ENCODE measurements at regions not wholly inside any gene's neighbourhood (a gene's known extent, or its start where the extent isn't known, plus 50 kb on each side); places are given as distances from the start of the nearest gene placed in this dataset.

DNA sequence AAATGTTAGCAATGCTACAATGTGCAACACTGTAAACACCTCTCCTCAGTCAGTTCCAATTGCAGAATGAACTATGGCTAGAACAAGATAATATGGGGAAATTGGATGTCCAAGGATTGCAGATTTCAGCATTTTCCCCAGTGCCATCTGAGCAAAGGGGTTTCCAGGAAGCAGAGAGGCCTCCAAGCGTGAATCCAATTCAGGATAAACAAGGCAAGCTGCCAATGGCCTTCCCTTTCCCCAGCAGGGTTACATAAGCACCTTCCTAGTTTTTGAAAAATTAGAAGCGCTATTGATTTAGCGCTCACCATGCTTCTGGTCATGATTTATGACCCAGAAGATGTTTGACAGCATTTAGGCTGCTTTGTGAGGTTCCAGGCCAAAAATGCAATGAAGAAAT is 223.0 kb upstream of the GATB start:
- intact Hi-C loops (cut with DNase I): no loop called here
- Histone ChIP-seq H3K36me3 (no peaks in the 10 kb centered on the region), H3K4me3 (no peak overlapping the region), H3K9me3 (no peaks in the 10 kb centered on the region), H3K27me3 (ENCODE audit: low read depth) (no peaks in the 10 kb centered on the region), H3K27ac (no peak overlapping the region), H3K4me1 (no peaks in the 10 kb centered on the region)
- ATAC-seq (no peak), DNase-seq (no peak)
- TF ChIP-seq, protein P1, sequence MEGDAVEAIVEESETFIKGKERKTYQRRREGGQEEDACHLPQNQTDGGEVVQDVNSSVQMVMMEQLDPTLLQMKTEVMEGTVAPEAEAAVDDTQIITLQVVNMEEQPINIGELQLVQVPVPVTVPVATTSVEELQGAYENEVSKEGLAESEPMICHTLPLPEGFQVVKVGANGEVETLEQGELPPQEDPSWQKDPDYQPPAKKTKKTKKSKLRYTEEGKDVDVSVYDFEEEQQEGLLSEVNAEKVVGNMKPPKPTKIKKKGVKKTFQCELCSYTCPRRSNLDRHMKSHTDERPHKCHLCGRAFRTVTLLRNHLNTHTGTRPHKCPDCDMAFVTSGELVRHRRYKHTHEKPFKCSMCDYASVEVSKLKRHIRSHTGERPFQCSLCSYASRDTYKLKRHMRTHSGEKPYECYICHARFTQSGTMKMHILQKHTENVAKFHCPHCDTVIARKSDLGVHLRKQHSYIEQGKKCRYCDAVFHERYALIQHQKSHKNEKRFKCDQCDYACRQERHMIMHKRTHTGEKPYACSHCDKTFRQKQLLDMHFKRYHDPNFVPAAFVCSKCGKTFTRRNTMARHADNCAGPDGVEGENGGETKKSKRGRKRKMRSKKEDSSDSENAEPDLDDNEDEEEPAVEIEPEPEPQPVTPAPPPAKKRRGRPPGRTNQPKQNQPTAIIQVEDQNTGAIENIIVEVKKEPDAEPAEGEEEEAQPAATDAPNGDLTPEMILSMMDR (IDR thresholded peaks at IDR 0.05): no peak

DNA sequence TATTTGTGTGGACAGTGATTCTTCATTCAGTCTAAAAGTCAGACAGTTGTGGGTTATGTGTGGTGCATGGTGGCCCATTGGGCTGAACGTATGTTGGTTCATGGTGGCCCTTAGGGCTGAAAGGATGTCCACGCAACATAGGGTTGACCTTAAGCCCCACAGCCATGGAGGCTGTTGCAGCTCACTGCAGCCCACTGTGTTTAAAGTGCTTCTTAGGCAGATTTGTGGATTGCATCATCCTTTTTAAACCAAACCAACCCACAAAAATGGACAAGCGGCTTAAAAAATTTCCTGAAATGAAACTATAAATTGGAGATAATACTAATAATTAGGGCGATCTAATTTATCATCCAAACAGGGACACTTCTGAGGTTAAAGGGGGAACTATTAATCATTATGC is 219.0 kb upstream of the GATB start:
- Histone ChIP-seq H3K27me3 (ENCODE audit: low read depth) (no peaks in the 10 kb centered on the region), H3K9me3 (peaks cover 5% of the 10 kb centered on the region), H3K27ac (no peak overlapping the region), H3K4me3 (no peak overlapping the region), H3K36me3 (no peaks in the 10 kb centered on the region), H3K4me1 (no peaks in the 10 kb centered on the region)
- intact Hi-C loops (cut with DNase I): no loop called here
- no peak for DNase-seq
- TF ChIP-seq, protein P1 (IDR thresholded peaks at IDR 0.05): no peak
- no peak for ATAC-seq

DNA sequence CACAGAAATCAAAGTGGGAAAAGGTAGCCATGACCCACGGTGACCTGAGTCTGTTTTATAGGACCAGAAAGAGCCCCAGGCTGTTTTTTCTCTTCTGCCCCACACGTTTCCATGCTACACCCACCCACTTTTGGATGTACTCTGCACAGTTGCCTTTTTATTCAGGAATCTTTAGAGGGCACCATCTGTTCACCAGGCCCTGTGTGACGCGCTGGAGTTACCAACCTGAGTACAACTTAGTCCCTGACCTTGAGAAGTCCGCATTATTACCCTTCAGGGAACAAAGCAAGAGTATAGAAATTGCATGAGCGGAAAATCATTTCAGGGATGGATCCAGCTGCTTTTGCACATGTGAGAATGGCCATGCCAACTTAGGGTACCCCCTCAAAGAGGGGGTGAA is 207.8 kb upstream of the GATB start:
- no peak for ATAC-seq
- intact Hi-C loops (cut with DNase I): no loop called here
- Histone ChIP-seq H3K4me1 (no peaks in the 10 kb centered on the region), H3K36me3 (no peaks in the 10 kb centered on the region), H3K4me3 (no peak overlapping the region), H3K27me3 (ENCODE audit: low read depth) (no peaks in the 10 kb centered on the region), H3K9me3 (no peaks in the 10 kb centered on the region), H3K27ac (no peak overlapping the region)
- no peak for DNase-seq
- TF ChIP-seq, protein P1 (IDR thresholded peaks at IDR 0.05): no peak

DNA sequence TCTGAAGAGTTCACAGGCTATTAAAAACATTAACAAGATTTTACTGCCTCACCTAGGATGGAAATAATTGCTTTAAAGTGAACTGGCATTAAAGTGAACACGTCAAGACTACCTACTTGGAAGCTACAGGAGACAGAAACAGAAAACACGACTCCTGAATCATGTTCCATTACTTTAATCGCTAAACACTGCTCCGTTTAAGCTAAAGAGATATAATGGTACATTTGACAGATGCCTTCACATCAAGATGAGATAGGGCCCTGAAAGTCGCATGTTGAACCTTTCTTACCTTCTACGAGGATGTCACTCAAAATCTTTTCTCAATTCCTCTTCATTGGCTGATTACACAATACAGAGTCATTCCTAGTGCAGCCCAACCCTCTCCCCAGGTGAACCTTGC is 206.3 kb upstream of the GATB start:
- H3K9me3 ChIP-seq: no peaks in the 10 kb centered on the region
- ATAC-seq (no peak), DNase-seq (no peak)
- TF ChIP-seq, protein P1 (IDR thresholded peaks at IDR 0.05): no peak
- H3K27me3 ChIP-seq (ENCODE audit: low read depth): no peaks in the 10 kb centered on the region
- no peak overlapping the region for H3K27ac ChIP-seq
- H3K36me3 ChIP-seq: no peaks in the 10 kb centered on the region
- no peaks in the 10 kb centered on the region for H3K4me1 ChIP-seq
- H3K4me3 ChIP-seq: no peak overlapping the region
- intact Hi-C loops (cut with DNase I): no loop called here

DNA sequence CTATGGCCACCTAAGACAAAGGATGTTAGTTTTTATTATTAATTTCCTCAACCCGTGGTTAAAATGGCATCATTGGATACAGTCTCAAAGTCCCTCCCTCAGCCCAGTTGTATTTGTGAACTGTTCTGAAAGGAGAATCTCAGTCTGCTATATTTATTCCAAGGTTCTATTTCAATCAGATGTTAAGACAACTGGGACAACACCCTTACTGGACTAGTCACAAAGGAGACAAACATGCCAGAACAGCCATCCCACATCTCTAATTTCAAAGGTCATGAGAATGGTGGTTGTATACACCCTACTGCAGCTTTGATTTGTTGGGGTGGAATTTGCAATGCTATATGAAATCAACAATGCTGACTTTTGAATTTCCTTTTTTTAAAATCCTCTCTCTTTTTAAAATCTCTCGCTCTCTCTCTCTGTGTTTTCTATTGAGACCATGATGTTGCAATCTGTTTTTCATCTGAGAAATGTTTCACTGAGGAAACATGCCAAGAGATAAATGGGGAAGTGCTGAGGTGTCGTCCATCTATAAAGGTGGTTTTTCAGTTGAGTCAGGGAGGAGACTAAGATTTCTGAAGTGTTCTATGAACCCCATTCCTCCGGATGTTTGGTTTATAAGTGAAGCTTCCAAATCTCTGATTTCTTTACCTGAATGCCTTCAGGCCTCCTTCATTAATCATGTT is 201.5 kb upstream of the GATB start:
- Histone ChIP-seq H3K4me1 (no peaks in the 10 kb centered on the region), H3K4me3 (no peak overlapping the region), H3K27ac (no peak overlapping the region), H3K9me3 (no peaks in the 10 kb centered on the region), H3K36me3 (no peaks in the 10 kb centered on the region), H3K27me3 (ENCODE audit: low read depth) (no peaks in the 10 kb centered on the region)
- ATAC-seq: no peak
- no peak for DNase-seq
- intact Hi-C loops (cut with DNase I): no loop called here
- TF ChIP-seq, protein P1 (IDR thresholded peaks at IDR 0.05): no peak
